ENCODE measurements at regions not wholly inside any gene's neighbourhood (a gene's known extent, or its start where the extent isn't known, plus 50 kb on each side); places are given as distances from the start of the nearest gene placed in this dataset.
A peak's percentile ranks its signal among the peaks of the same experiment; 100 is the strongest.

GRCh38 chr2:136207665-136208064, 89.7 kb upstream of the CXCR4 start (continued):
- TF ChIP-seq ZNF687 (IDR thresholded peaks at IDR 0.05) = 0 out of 2 replicates have a peak, but pooled peaks have one; percentile 2
- TF ChIP-seq MXI1 (IDR thresholded peaks at IDR 0.05; ENCODE audit: low read depth, low read length) = no peak
- TF ChIP-seq POLR2AphosphoS5 (IDR thresholded peaks at IDR 0.05; ENCODE audit: low read length) = no peak
- TF ChIP-seq RAD51 (IDR thresholded peaks at IDR 0.05) = no peak
- no peak for TF ChIP-seq CHD1 (IDR thresholded peaks at IDR 0.05; ENCODE audit: low read depth, low read length)
- no peak for TF ChIP-seq GATAD2B (conservative IDR thresholded peaks at IDR 0.05; ENCODE audit: low read depth)
- no peak for TF ChIP-seq IRF4 (IDR thresholded peaks at IDR 0.05; ENCODE audit: low read depth, low read length)
- no peak for TF ChIP-seq ZNF207 (IDR thresholded peaks at IDR 0.05; ENCODE audit: borderline replicate concordance)
- no peak for TF ChIP-seq SIN3A (IDR thresholded peaks at IDR 0.05; ENCODE audit: low read depth, low read length)
- TF ChIP-seq CBX3 (IDR thresholded peaks at IDR 0.05; ENCODE audit: borderline replicate concordance, low read depth) = no peak

Data from GM12878 (cell line).